ENCODE measurements at regions not wholly inside any gene's neighbourhood (a gene's known extent, or its start where the extent isn't known, plus 50 kb on each side); places are given as distances from the start of the nearest gene placed in this dataset.
"Not testable (repeated sequence)": the region's sequence is repeated elsewhere in the genome, so short reads cannot be mapped to it uniquely, and the experiment has no call there.

DNA sequence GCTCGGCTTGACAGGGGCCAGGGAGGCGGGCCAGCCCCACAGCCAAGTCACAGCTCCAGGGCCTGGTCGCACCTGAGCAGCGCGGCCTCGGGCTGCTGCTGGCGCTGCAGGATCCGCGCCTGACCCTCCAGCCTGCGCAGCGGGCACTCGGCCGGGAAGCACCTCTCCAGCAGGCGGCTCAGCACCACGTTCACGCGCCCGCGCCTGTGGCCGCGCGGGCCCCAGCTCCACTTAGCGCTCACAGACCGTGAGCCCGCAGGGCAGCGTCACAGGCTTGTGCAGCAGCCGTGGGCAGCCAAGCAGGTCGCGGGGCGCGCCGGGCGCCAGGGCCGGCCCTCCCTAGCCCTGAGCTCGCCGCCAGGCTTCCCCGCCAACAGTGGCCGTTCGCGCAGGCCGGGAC lies 90.7 kb downstream of the POTEB2 start:
- TF ChIP-seq CTCF, POLR2A (IDR thresholded peaks at IDR 0.05): not testable (repeated sequence)
